ENCODE measurements at regions not wholly inside any gene's neighbourhood (a gene's known extent, or its start where the extent isn't known, plus 50 kb on each side); places are given as distances from the start of the nearest gene placed in this dataset.

GRCh38 chr5:115458003-115458409 lies 86.6 kb downstream of the FEM1C start:
- TF ChIP-seq MAX (IDR thresholded peaks at IDR 0.05) (no peak), ZNF609 (CRISPR knock-in tag; IDR thresholded peaks at IDR 0.05; ENCODE audit: borderline replicate concordance) (no peak), PRDM15 (CRISPR knock-in tag; IDR thresholded peaks at IDR 0.05) (no peak), SRF (IDR thresholded peaks at IDR 0.05; ENCODE audit: low read depth, low read length) (no peak), ZNF615 (CRISPR knock-in tag; IDR thresholded peaks at IDR 0.05; ENCODE audit: borderline replicate concordance) (no peak), ZNF7 (CRISPR knock-in tag; IDR thresholded peaks at IDR 0.05) (no peak), HOXA5 (CRISPR knock-in tag; IDR thresholded peaks at IDR 0.05) (no peak), KDM6A (CRISPR knock-in tag; IDR thresholded peaks at IDR 0.05; ENCODE audit: low read depth) (no peak), MXI1 (IDR thresholded peaks at IDR 0.05; ENCODE audit: borderline replicate concordance, low read depth, low read length) (no peak)
- TF ChIP-seq, protein P1, sequence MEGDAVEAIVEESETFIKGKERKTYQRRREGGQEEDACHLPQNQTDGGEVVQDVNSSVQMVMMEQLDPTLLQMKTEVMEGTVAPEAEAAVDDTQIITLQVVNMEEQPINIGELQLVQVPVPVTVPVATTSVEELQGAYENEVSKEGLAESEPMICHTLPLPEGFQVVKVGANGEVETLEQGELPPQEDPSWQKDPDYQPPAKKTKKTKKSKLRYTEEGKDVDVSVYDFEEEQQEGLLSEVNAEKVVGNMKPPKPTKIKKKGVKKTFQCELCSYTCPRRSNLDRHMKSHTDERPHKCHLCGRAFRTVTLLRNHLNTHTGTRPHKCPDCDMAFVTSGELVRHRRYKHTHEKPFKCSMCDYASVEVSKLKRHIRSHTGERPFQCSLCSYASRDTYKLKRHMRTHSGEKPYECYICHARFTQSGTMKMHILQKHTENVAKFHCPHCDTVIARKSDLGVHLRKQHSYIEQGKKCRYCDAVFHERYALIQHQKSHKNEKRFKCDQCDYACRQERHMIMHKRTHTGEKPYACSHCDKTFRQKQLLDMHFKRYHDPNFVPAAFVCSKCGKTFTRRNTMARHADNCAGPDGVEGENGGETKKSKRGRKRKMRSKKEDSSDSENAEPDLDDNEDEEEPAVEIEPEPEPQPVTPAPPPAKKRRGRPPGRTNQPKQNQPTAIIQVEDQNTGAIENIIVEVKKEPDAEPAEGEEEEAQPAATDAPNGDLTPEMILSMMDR (CRISPR knock-in tag; IDR thresholded peaks at IDR 0.05) = no peak
- TF ChIP-seq, protein P2, sequence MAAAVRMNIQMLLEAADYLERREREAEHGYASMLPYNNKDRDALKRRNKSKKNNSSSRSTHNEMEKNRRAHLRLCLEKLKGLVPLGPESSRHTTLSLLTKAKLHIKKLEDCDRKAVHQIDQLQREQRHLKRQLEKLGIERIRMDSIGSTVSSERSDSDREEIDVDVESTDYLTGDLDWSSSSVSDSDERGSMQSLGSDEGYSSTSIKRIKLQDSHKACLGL (CRISPR knock-in tag; IDR thresholded peaks at IDR 0.05) = no peak
- TF ChIP-seq, protein P3, sequence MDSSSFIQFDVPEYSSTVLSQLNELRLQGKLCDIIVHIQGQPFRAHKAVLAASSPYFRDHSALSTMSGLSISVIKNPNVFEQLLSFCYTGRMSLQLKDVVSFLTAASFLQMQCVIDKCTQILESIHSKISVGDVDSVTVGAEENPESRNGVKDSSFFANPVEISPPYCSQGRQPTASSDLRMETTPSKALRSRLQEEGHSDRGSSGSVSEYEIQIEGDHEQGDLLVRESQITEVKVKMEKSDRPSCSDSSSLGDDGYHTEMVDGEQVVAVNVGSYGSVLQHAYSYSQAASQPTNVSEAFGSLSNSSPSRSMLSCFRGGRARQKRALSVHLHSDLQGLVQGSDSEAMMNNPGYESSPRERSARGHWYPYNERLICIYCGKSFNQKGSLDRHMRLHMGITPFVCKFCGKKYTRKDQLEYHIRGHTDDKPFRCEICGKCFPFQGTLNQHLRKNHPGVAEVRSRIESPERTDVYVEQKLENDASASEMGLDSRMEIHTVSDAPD (CRISPR knock-in tag; IDR thresholded peaks at IDR 0.05) = no peak
